Activated B cell treated with CpG ODN at 0.5 μM for 24 hours (primary cell): ENCODE measurements at regions not wholly inside any gene's neighbourhood (a gene's known extent, or its start where the extent isn't known, plus 50 kb on each side); places are given as distances from the start of the nearest gene placed in this dataset.

Source experiments
- ATAC-seq: fragments of 200-7000 bp; cut with Tn5 transposase; one replicate; pipeline ENCODE4 v1.10.0; 2021; ENCODE audit warnings: low read depth, mild to moderate bottlenecking, moderate library complexity
- CTCF ChIA-PET: fragments of 350-600 bp; sonication (Branson Sonifier 250); formaldehyde crosslinking; loops from one replicate; lab custom pipeline; 2021; ENCODE audit warnings: antibody characterized with exemption; lab: Charles Lee
- POLR2A ChIA-PET: fragments of 350-600 bp; sonication (Branson Sonifier 250); formaldehyde crosslinking; loops from one replicate; lab custom pipeline; 2021; ENCODE audit warnings: antibody characterized with exemption; lab: Charles Lee
- DNase-seq: peaks from one replicate; pipeline ENCODE4 v3.0.0; 2022
- H3K27ac Mint-ChIP-seq: one replicate; pipeline ENCODE4 v1.8.0; 2020; ENCODE audit warnings: mixed read lengths
- H3K27me3 Mint-ChIP-seq: one replicate; pipeline ENCODE4 v1.8.0; 2021; ENCODE audit warnings: mixed read lengths
- H3K36me3 Mint-ChIP-seq: one replicate; pipeline ENCODE4 v1.8.0; 2021; ENCODE audit warnings: low read depth, mixed read lengths
- H3K4me1 Mint-ChIP-seq: one replicate; pipeline ENCODE4 v1.8.0; 2021; ENCODE audit warnings: mixed read lengths
- H3K4me3 Mint-ChIP-seq: one replicate; pipeline ENCODE4 v1.8.0; 2020; ENCODE audit warnings: mild to moderate bottlenecking, mixed read lengths
- H3K9me3 Mint-ChIP-seq: one replicate; pipeline ENCODE4 v1.8.0; 2020; ENCODE audit warnings: mixed read lengths
- CTCF ChIP-seq: fragments of 200-600 bp; IDR thresholded peaks from one replicate; pipeline ENCODE4 v1.8.0; 2022; ENCODE audit warnings: antibody characterized with exemption, mild to moderate bottlenecking
- intact Hi-C: fragments of 100-400 bp; cut with micrococcal nuclease; formaldehyde crosslinking; loops from one replicate; pipeline ENCODE4 v1.15.1; 2024

- intact Hi-C loops, result no loop called here
- TF ChIP-seq CTCF, result no peak
- Mint-ChIP-seq H3K36me3 (no peaks in the 10 kb centered on the region), H3K27ac (no peak overlapping the region), H3K4me1 (no peaks in the 10 kb centered on the region), H3K4me3 (no peak overlapping the region), H3K9me3 (no peaks in the 10 kb centered on the region), H3K27me3 (peaks cover 13% of the 10 kb centered on the region)
- DNase-seq (no peak), ATAC-seq (no peak)
- ChIA-PET CTCF (no interaction called here), POLR2A (no interaction called here)
Observed at GRCh38 chr10:113234481-113234880, 284.4 kb downstream of the TCF7L2 start.

- CTCF ChIA-PET, result no interaction called here
- no peaks in the 10 kb centered on the region for H3K4me1 Mint-ChIP-seq
Observed at GRCh38 chr10:113235508-113235907, 285.5 kb downstream of the TCF7L2 start.

GRCh38 chr10:113236998-113237397 is 287.0 kb downstream of the TCF7L2 start:
- Mint-ChIP-seq H3K4me3 (no peak overlapping the region), H3K4me1 (no peaks in the 10 kb centered on the region), H3K9me3 (no peaks in the 10 kb centered on the region), H3K27me3 (peaks cover 21% of the 10 kb centered on the region), H3K36me3 (no peaks in the 10 kb centered on the region), H3K27ac (no peak overlapping the region)
- no peak for DNase-seq
- POLR2A ChIA-PET, result no interaction called here
- ATAC-seq, result no peak
- intact Hi-C loops, result no loop called here
- TF ChIP-seq CTCF, result no peak
- CTCF ChIA-PET, result no interaction called here

More at GRCh38 chr10:113235508-113235907, 285.5 kb downstream of the TCF7L2 start:
- ATAC-seq (no peak), DNase-seq (no peak)
- intact Hi-C loops, result no loop called here
- Mint-ChIP-seq H3K9me3 (no peaks in the 10 kb centered on the region), H3K27ac (no peak overlapping the region), H3K27me3 (peaks cover 16% of the 10 kb centered on the region), H3K4me3 (no peak overlapping the region), H3K36me3 (no peaks in the 10 kb centered on the region)
- TF ChIP-seq CTCF, result no peak
- POLR2A ChIA-PET, result no interaction called here

- Mint-ChIP-seq H3K9me3 (no peaks in the 10 kb centered on the region), H3K27me3 (peaks cover 23% of the 10 kb centered on the region), H3K36me3 (no peaks in the 10 kb centered on the region), H3K4me1 (no peaks in the 10 kb centered on the region), H3K27ac (no peak overlapping the region), H3K4me3 (no peak overlapping the region)
- intact Hi-C loops, result no loop called here
- POLR2A ChIA-PET, result no interaction called here
- DNase-seq (no peak), ATAC-seq (no peak)
- CTCF ChIA-PET, result no interaction called here
- no peak for TF ChIP-seq CTCF
Observed at GRCh38 chr10:113239566-113240350, 289.7 kb downstream of the TCF7L2 start.

- no peak for ATAC-seq
- Mint-ChIP-seq H3K27ac (no peak overlapping the region), H3K4me3 (no peak overlapping the region), H3K9me3 (no peaks in the 10 kb centered on the region), H3K4me1 (no peaks in the 10 kb centered on the region), H3K27me3 (peaks cover 23% of the 10 kb centered on the region), H3K36me3 (no peaks in the 10 kb centered on the region)
- intact Hi-C loops, result no loop called here
- no peak for DNase-seq
- TF ChIP-seq CTCF, result no peak
- ChIA-PET POLR2A (no interaction called here), CTCF (no interaction called here)
Observed at GRCh38 chr10:113240736-113241135, 290.7 kb downstream of the TCF7L2 start.
